A549 (cell line): ENCODE measurements at regions not wholly inside any gene's neighbourhood (a gene's known extent, or its start where the extent isn't known, plus 50 kb on each side); places are given as distances from the start of the nearest gene placed in this dataset.

Experiments used
- ATAC-seq, 2 experiments: fragments of 200-7000 bp in 1 of 2; fragments of >200 bp in 1 of 2; cut with Nextera tagmentation in 1 of 2; cut with Tn5 transposase in 1 of 2; 3 replicates each; pipeline versions ENCODE4 v1.8.0 to v1.9.1; 2018 to 2020; ENCODE audit warnings: mild to moderate bottlenecking in 1 of 2, moderate library complexity in 1 of 2
- CTCF ChIA-PET: fragments of 300-600 bp; sonication (Branson Sonifier 250); formaldehyde crosslinking; extraction: SDS; loops from one replicate; lab custom pipeline; 2021; ENCODE audit warnings: antibody characterized with exemption, inconsistent platforms; lab: Yijun Ruan, JAX
- POLR2A ChIA-PET: fragments of 350-600 bp; formaldehyde crosslinking; extraction: SDS; loops from one replicate; lab custom pipeline; 2021; ENCODE audit warnings: antibody characterized with exemption, inconsistent platforms; lab: Yijun Ruan, JAX
- DNase-seq, 2 experiments: peaks; one replicate each; pipeline versions ENCODE4 v3.0.0 to v3.0.0-alpha.2; 2011 to 2016; ENCODE audit warnings: low read depth in 1 of 2, low spot score in 1 of 2
- FAIRE-seq: peaks from 2 replicates; lab custom pipeline; 2011; peaks lifted over from hg19 to GRCh38; lab: Jason Lieb, UNC
- H3K27ac ChIP-seq, 2 experiments: fragments of >200 bp; sonication (Bioruptor Twin); formaldehyde crosslinking; 3 replicates each; pipeline ENCODE4 v1.5.1; 2016 to 2017
- H3K4me1 ChIP-seq: fragments of >200 bp; sonication (Bioruptor Twin); formaldehyde crosslinking; 3 replicates; pipeline ENCODE4 v1.6.1; 2016
- H3K4me2 ChIP-seq: fragments of >200 bp; sonication (Bioruptor Twin); formaldehyde crosslinking; 3 replicates; pipeline ENCODE4 v1.6.1; 2016
- H3K4me3 ChIP-seq: fragments of >200 bp; sonication (Bioruptor Twin); formaldehyde crosslinking; 3 replicates; pipeline ENCODE4 v1.5.1; 2016
- H3K9me3 ChIP-seq: fragments of >200 bp; sonication (Bioruptor Twin); formaldehyde crosslinking; 3 replicates; pipeline ENCODE4 v1.6.1; 2016
- ATOH8 ChIP-seq: fragments of 250-450 bp; sonication (Bioruptor Pico); IDR thresholded peaks from 2 replicates; pipeline ENCODE4 v1.5.0; 2020; ENCODE audit warnings: low read depth, mild to moderate bottlenecking, moderate library complexity
- CBX8 ChIP-seq: fragments of 200-600 bp; sonication (generic); IDR thresholded peaks from 2 replicates; pipeline ENCODE4 v1.6.1; 2016
- CHD2 ChIP-seq: fragments of 150-350 bp; IDR thresholded peaks from 2 replicates; pipeline ENCODE4 v1.6.1; 2014; ENCODE audit warnings: low read length; ENCODE audit not compliant: partially characterized antibody
- EHF ChIP-seq: fragments of 250-450 bp; sonication (Bioruptor Pico); IDR thresholded peaks from 2 replicates; pipeline ENCODE4 v1.5.0; 2020; ENCODE audit warnings: mild to moderate bottlenecking
- EHMT2 ChIP-seq: fragments of 200-600 bp; sonication (generic); IDR thresholded peaks from 2 replicates; pipeline ENCODE4 v1.6.1; 2016; ENCODE audit warnings: antibody characterized with exemption, low read depth, mild to moderate bottlenecking, moderate library complexity
- FOXS1 ChIP-seq: fragments of 250-450 bp; sonication (Bioruptor Pico); IDR thresholded peaks from 2 replicates; pipeline ENCODE4 v1.5.0; 2020; ENCODE audit warnings: mild to moderate bottlenecking, moderate library complexity
- HES2 ChIP-seq: fragments of >200 bp; sonication (Bioruptor Twin); formaldehyde crosslinking; IDR thresholded peaks from 2 replicates; pipeline ENCODE4 v1.6.1; 2016
- HEYL ChIP-seq: fragments of 250-450 bp; sonication (Bioruptor Pico); IDR thresholded peaks from 2 replicates; pipeline ENCODE4 v1.8.0; 2021; ENCODE audit warnings: mild to moderate bottlenecking, moderate library complexity
- HOXB5 ChIP-seq: fragments of 250-450 bp; sonication (Bioruptor Pico); IDR thresholded peaks from 2 replicates; pipeline ENCODE4 v1.5.0; 2020; ENCODE audit warnings: mild to moderate bottlenecking, moderate library complexity
- KDM1A ChIP-seq: fragments of 200-600 bp; sonication (generic); IDR thresholded peaks from 2 replicates; pipeline ENCODE4 v1.6.1; 2016; ENCODE audit warnings: low read depth, mild to moderate bottlenecking
- KDM5A ChIP-seq: fragments of 200-600 bp; sonication (generic); IDR thresholded peaks from 2 replicates; pipeline ENCODE4 v1.6.1; 2016; ENCODE audit warnings: antibody characterized with exemption, mild to moderate bottlenecking
- MAFK ChIP-seq: fragments of 450-650 bp; IDR thresholded peaks from 2 replicates; pipeline ENCODE4 v1.6.1; 2014; ENCODE audit not compliant: partially characterized antibody
- MAX ChIP-seq: IDR thresholded peaks from 2 replicates; pipeline ENCODE4 v1.6.1; 2012
- MYC ChIP-seq: IDR thresholded peaks from 2 replicates; pipeline ENCODE4 v1.6.1; 2012; ENCODE audit warnings: mild to moderate bottlenecking, inconsistent platforms, low read length, improper control_type of control experiment, borderline replicate concordance
- NFE2L2 ChIP-seq: fragments of 150-350 bp; conservative IDR thresholded peaks from 2 replicates; pipeline ENCODE4 v1.6.1; 2014; ENCODE audit warnings: low read length
- NPAS2 ChIP-seq: fragments of 250-450 bp; sonication (Bioruptor Pico); IDR thresholded peaks from 2 replicates; pipeline ENCODE4 v1.8.0; 2022; ENCODE audit warnings: mild to moderate bottlenecking, moderate library complexity, borderline replicate concordance
- NR3C1 ChIP-seq: fragments of >200 bp; sonication (Bioruptor Twin); formaldehyde crosslinking; IDR thresholded peaks from 3 replicates; pipeline ENCODE4 v1.6.1; 2017
- PHF8 ChIP-seq: fragments of 200-600 bp; sonication (generic); IDR thresholded peaks from 2 replicates; pipeline ENCODE4 v1.6.1; 2016; ENCODE audit warnings: low read depth, mild to moderate bottlenecking, antibody characterized with exemption, moderate library complexity, borderline replicate concordance
- POLR2A ChIP-seq: IDR thresholded peaks from 2 replicates; pipeline ENCODE4 v1.6.1; 2012; ENCODE audit warnings: mild to moderate bottlenecking, low read length
- RAD21 ChIP-seq, 2 experiments: fragments of >200 bp in 1 of 2; sonication (Bioruptor Twin) in 1 of 2; formaldehyde crosslinking in 1 of 2; IDR thresholded peaks in 1 of 2; conservative IDR thresholded peaks in 1 of 2; 2 replicates in 1 of 2; 3 replicates in 1 of 2; pipeline ENCODE4 v1.6.1; 2012 to 2018; ENCODE audit warnings: inconsistent platforms in 1 of 2
- REST ChIP-seq: fragments of 200-600 bp; sonication (generic); IDR thresholded peaks from 2 replicates; pipeline ENCODE4 v1.6.1; 2016; ENCODE audit warnings: antibody characterized with exemption, mild to moderate bottlenecking, moderate library complexity
- RNF2 ChIP-seq: fragments of 200-600 bp; sonication (generic); IDR thresholded peaks from 2 replicates; pipeline ENCODE4 v1.6.1; 2016; ENCODE audit warnings: low read depth, mild to moderate bottlenecking, antibody characterized with exemption, moderate library complexity, borderline replicate concordance
- SREBF2 ChIP-seq: fragments of 450-650 bp; IDR thresholded peaks from 2 replicates; pipeline ENCODE4 v1.6.1; 2014; ENCODE audit warnings: mild to moderate bottlenecking, moderate library complexity
- TFCP2L1 ChIP-seq: fragments of 250-450 bp; sonication (Bioruptor Pico); IDR thresholded peaks from 2 replicates; pipeline ENCODE4 v1.5.0; 2021; ENCODE audit warnings: mild to moderate bottlenecking
- ZC3H11A ChIP-seq: fragments of 450-650 bp; IDR thresholded peaks from 2 replicates; pipeline ENCODE4 v1.6.1; 2014; ENCODE audit warnings: antibody characterized with exemption, mild to moderate bottlenecking
- ZFP36 ChIP-seq: fragments of 450-650 bp; IDR thresholded peaks from 2 replicates; pipeline ENCODE4 v1.6.1; 2014; ENCODE audit warnings: borderline replicate concordance; ENCODE audit not compliant: partially characterized antibody
- ZNF302 ChIP-seq: fragments of 250-450 bp; sonication (Bioruptor Pico); IDR thresholded peaks from 2 replicates; pipeline ENCODE4 v1.9.0; 2021; ENCODE audit warnings: inconsistent platforms, mild to moderate bottlenecking, moderate library complexity
- WGBS: methylation state at CpG from one replicate; pipeline ENCODE4 v1.1.6; 2017; ENCODE audit errors: missing lambda C conversion rate; 5-methylcytosine and 5-hydroxymethylcytosine counted together

GRCh38 chr3:193915099-193915498 lies 220.8 kb upstream of the HES1 start:
- FAIRE-seq (no peak), DNase-seq (no peak), ATAC-seq (no peak)
- H3K27ac ChIP-seq, result no peak overlapping the region
- 75% methylated on average over 4 of the region's 4 CpGs for WGBS
- H3K9me3 ChIP-seq, result no peaks in the 10 kb centered on the region
- H3K4me2 ChIP-seq, result no peak overlapping the region
- H3K4me3 ChIP-seq, result no peak overlapping the region
- TF ChIP-seq EHMT2 (no peak), KDM1A (no peak), ZC3H11A (no peak), TFCP2L1 (CRISPR knock-in tag) (no peak), ZNF302 (CRISPR knock-in tag) (no peak), POLR2A (no peak), ZFP36 (no peak), NFE2L2 (no peak), HEYL (CRISPR knock-in tag) (no peak), MAFK (no peak), CBX8 (no peak), SREBF2 (no peak), PHF8 (no peak), RAD21 (conservative IDR thresholded peaks at IDR 0.05 in 1 of 2, IDR thresholded peaks at IDR 0.05 in 1 of 2) (no peak)
- TF ChIP-seq, all 56 proteins: peak for 0
- CTCF ChIA-PET, result interaction anchor here (0.7 kb wide), 1 partner anchor 11 kb away, joined by 3 read pairs; no protein-coding TSS in a partner anchor
- POLR2A ChIA-PET, result no interaction called here
- H3K4me1 ChIP-seq, result no peaks in the 10 kb centered on the region

GRCh38 chr3:193915613-193916012 lies 220.3 kb upstream of the HES1 start:
- ATAC-seq, result no peak
- Histone ChIP-seq H3K4me3 (no peak overlapping the region), H3K4me2 (no peak overlapping the region), H3K27ac (no peak overlapping the region), H3K4me1 (no peaks in the 10 kb centered on the region), H3K9me3 (no peaks in the 10 kb centered on the region)
- FAIRE-seq, result no peak
- TF ChIP-seq ATOH8 (CRISPR knock-in tag) (no peak), HES2 (no peak), MAX (no peak), RNF2 (no peak), HEYL (CRISPR knock-in tag) (no peak), EHF (CRISPR knock-in tag) (no peak)
- ChIA-PET POLR2A (no interaction called here), CTCF (no interaction called here)
- DNase-seq, result no peak

GRCh38 chr3:193917158-193917557 lies 218.8 kb upstream of the HES1 start:
- no peak for FAIRE-seq

More at GRCh38 chr3:193917158-193917557, 218.8 kb upstream of the HES1 start:
- Histone ChIP-seq H3K4me2 (no peak overlapping the region), H3K4me3 (no peak overlapping the region), H3K9me3 (no peaks in the 10 kb centered on the region), H3K4me1 (no peaks in the 10 kb centered on the region), H3K27ac (no peak overlapping the region)
- ChIA-PET POLR2A (no interaction called here), CTCF (no interaction called here)
- WGBS, result 100% methylated on average over 2 of the region's 2 CpGs
- TF ChIP-seq REST (no peak), EHMT2 (no peak), MYC (no peak), NPAS2 (CRISPR knock-in tag) (no peak), ATOH8 (CRISPR knock-in tag) (no peak), ZC3H11A (no peak), EHF (CRISPR knock-in tag) (no peak), CHD2 (no peak), HOXB5 (CRISPR knock-in tag) (no peak), HES2 (no peak), NR3C1 (no peak), KDM5A (no peak), FOXS1 (no peak), ZNF302 (CRISPR knock-in tag) (no peak)
- DNase-seq (no peak), ATAC-seq (no peak)
